DOHH2 (cell line): ENCODE measurements at regions not wholly inside any gene's neighbourhood (a gene's known extent, or its start where the extent isn't known, plus 50 kb on each side); places are given as distances from the start of the nearest gene placed in this dataset.
"Not testable (repeated sequence)": the region's sequence is repeated elsewhere in the genome, so short reads cannot be mapped to it uniquely, and the experiment has no call there.

Source experiments
- H3F3A ChIP-seq: fragments of 200-600 bp; sonication (generic), shearing (Covaris generic); 2 replicates; pipeline ENCODE4 v1.6.0; 2016; ENCODE audit warnings: antibody characterized with exemption, mild to moderate bottlenecking; ENCODE audit not compliant: control insufficient read depth, insufficient read depth
- H3K27ac ChIP-seq: fragments of 200-600 bp; sonication (generic); 2 replicates; pipeline ENCODE4 v1.5.1; 2014; ENCODE audit warnings: low read depth, mild to moderate bottlenecking, low read length, moderate library complexity
- H3K27me3 ChIP-seq: fragments of 200-600 bp; sonication (generic); 2 replicates; pipeline ENCODE4 v1.6.1; 2014; ENCODE audit warnings: mild to moderate bottlenecking, low read length, mixed read lengths; ENCODE audit not compliant: control insufficient read depth
- H3K36me3 ChIP-seq: fragments of 200-600 bp; sonication (generic); 2 replicates; pipeline ENCODE4 v1.6.1; 2014; ENCODE audit warnings: mild to moderate bottlenecking, low read length, moderate library complexity, mixed read lengths; ENCODE audit not compliant: control insufficient read depth
- H3K4me1 ChIP-seq: fragments of 200-600 bp; sonication (generic); 2 replicates; pipeline ENCODE4 v1.6.1; 2014; ENCODE audit warnings: mild to moderate bottlenecking, low read length, mixed read lengths; ENCODE audit not compliant: control insufficient read depth
- H3K4me2 ChIP-seq: fragments of 200-600 bp; sonication (generic); 2 replicates; pipeline ENCODE4 v1.6.0; 2014; ENCODE audit warnings: mild to moderate bottlenecking, low read length, moderate library complexity
- H3K4me3 ChIP-seq: fragments of 200-600 bp; sonication (generic); 2 replicates; pipeline ENCODE4 v1.5.1; 2014; ENCODE audit warnings: mild to moderate bottlenecking, low read length, mixed read lengths
- H3K79me2 ChIP-seq: fragments of 200-600 bp; sonication (generic); 2 replicates; pipeline ENCODE4 v1.6.1; 2014; ENCODE audit warnings: mild to moderate bottlenecking, low read length, mixed read lengths; ENCODE audit not compliant: control insufficient read depth
- H3K9me2 ChIP-seq: fragments of 200-600 bp; sonication (generic); replicated peaks from 2 replicates; pipeline ENCODE4 v1.6.1; 2014; ENCODE audit warnings: mild to moderate bottlenecking, low read length, mixed read lengths; ENCODE audit not compliant: control insufficient read depth
- H3K9me3 ChIP-seq: fragments of 200-600 bp; sonication (generic); 2 replicates; pipeline ENCODE4 v1.6.1; 2014; ENCODE audit warnings: antibody characterized with exemption, low read length, mixed read lengths; ENCODE audit not compliant: control insufficient read depth, insufficient read depth
- H4K20me1 ChIP-seq: fragments of 200-600 bp; sonication (generic); 2 replicates; pipeline ENCODE4 v1.6.0; 2014; ENCODE audit warnings: low read depth, mild to moderate bottlenecking, antibody characterized with exemption, low read length, moderate library complexity; ENCODE audit not compliant: control insufficient read depth, insufficient read depth
- CTCF ChIP-seq: fragments of 200-600 bp; sonication (generic); IDR thresholded peaks from one replicate; pipeline ENCODE4 v1.5.1; 2014; ENCODE audit warnings: antibody characterized with exemption, mild to moderate bottlenecking, low read depth, low read length; ENCODE audit not compliant: poor library complexity, severe bottlenecking
- EZH2phosphoT487 ChIP-seq: fragments of 200-600 bp; sonication (generic); IDR thresholded peaks from 2 replicates; pipeline ENCODE4 v1.6.1; 2017; ENCODE audit warnings: borderline replicate concordance, mild to moderate bottlenecking, antibody characterized with exemption, low read length, moderate library complexity, mixed read lengths

- H3K4me1 ChIP-seq = no peaks in the 10 kb centered on the region
- H3K79me2 ChIP-seq = no peaks in the 10 kb centered on the region
- no peaks in the 10 kb centered on the region for H3K36me3 ChIP-seq
- H3K4me3 ChIP-seq = no peak overlapping the region
- no peaks in the 10 kb centered on the region for H4K20me1 ChIP-seq
- TF ChIP-seq CTCF (no peak), EZH2phosphoT487 (no peak)
- no peaks in the 10 kb centered on the region for H3K9me3 ChIP-seq
- no peaks in the 10 kb centered on the region for H3K9me2 ChIP-seq
- H3K4me2 ChIP-seq = no peak overlapping the region
- no peaks in the 10 kb centered on the region for H3K27me3 ChIP-seq
- no peaks in the 10 kb centered on the region for H3F3A ChIP-seq
- H3K27ac ChIP-seq = no peak overlapping the region
Observed at GRCh38 chr2:143841935-143842334, 678.0 kb downstream of the ZEB2 start.

DNA sequence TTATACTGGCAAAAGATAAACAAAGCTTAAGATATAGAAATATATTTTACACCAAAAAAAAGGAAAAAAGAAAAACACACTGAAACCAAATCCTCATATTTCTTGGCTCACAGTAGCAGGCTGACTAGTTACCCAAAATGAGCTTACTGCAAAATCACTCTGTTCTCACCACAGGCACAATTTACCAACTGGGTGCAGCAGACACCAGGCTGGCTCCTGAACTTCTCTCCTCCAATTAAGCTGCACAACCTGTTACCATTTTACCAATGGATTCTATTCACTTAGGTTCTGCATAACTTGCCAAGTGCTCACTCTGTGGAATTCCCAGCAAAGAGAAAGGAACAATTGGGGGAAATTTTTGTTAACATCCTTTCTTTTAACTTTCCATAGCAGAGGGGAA lies 679.3 kb downstream of the ZEB2 start:
- no peak overlapping the region for H3K4me2 ChIP-seq
- no peak overlapping the region for H3K4me3 ChIP-seq
- no peaks in the 10 kb centered on the region for H4K20me1 ChIP-seq
- no peaks in the 10 kb centered on the region for H3K79me2 ChIP-seq
- no peaks in the 10 kb centered on the region for H3K36me3 ChIP-seq
- H3F3A ChIP-seq = no peaks in the 10 kb centered on the region
- H3K27ac ChIP-seq = no peak overlapping the region
- no peaks in the 10 kb centered on the region for H3K27me3 ChIP-seq
- no peaks in the 10 kb centered on the region for H3K9me3 ChIP-seq
- TF ChIP-seq CTCF (no peak), EZH2phosphoT487 (no peak)
- no peaks in the 10 kb centered on the region for H3K4me1 ChIP-seq
- no peaks in the 10 kb centered on the region for H3K9me2 ChIP-seq

DNA sequence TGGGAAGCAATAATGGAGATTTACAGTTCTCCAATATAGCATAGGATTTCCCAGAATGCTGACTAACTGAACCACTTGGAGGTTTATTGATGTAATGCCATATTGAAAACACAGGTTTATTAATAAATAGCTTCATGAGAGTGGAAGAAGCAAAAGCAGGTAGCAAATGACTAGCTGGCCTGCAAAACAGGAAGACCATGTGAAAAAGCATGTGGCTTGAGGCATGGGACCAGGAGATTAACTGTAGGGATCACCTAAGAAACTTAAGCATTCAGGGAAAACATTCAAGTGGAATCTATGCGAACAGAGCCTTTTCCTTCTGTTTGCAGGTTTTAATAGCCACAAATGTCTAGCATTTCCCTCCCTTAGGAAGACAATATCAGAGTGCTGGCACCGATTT lies 679.7 kb downstream of the ZEB2 start:
- no peaks in the 10 kb centered on the region for H3K36me3 ChIP-seq
- no peaks in the 10 kb centered on the region for H3F3A ChIP-seq
- H3K79me2 ChIP-seq = no peaks in the 10 kb centered on the region
- H3K9me3 ChIP-seq = no peaks in the 10 kb centered on the region
- H3K4me3 ChIP-seq = no peak overlapping the region
- no peaks in the 10 kb centered on the region for H3K9me2 ChIP-seq
- no peak overlapping the region for H3K4me2 ChIP-seq
- H3K4me1 ChIP-seq = no peaks in the 10 kb centered on the region
- no peak for TF ChIP-seq CTCF
- no peak for TF ChIP-seq EZH2phosphoT487
- H3K27ac ChIP-seq = no peak overlapping the region
- no peaks in the 10 kb centered on the region for H4K20me1 ChIP-seq
- no peaks in the 10 kb centered on the region for H3K27me3 ChIP-seq

DNA sequence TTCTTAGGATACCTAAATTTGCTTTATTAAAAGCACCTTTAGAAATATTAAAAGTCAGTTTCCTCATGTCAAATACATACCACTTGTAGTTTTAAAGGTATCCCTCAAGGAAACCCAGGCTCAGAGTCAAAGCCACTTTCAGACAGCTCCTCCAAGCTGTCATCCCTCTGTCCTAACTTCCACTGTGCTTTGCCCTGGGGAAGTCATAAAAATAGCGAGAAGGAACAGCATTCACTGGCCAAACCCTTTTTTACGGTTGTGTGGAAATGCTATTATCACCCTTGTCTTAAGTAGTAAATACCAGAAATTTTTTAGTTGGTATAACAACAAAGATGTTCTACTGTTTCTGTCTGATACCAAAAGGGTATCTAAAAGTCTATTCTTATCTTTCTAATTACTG lies 680.5 kb downstream of the ZEB2 start:
- H3K27me3 ChIP-seq = no peaks in the 10 kb centered on the region
- no peak overlapping the region for H3K27ac ChIP-seq
- no peaks in the 10 kb centered on the region for H3K9me3 ChIP-seq
- TF ChIP-seq CTCF (no peak), EZH2phosphoT487 (no peak)
- no peaks in the 10 kb centered on the region for H4K20me1 ChIP-seq
- H3K79me2 ChIP-seq = no peaks in the 10 kb centered on the region
- no peak overlapping the region for H3K4me2 ChIP-seq
- H3K36me3 ChIP-seq = no peaks in the 10 kb centered on the region
- no peaks in the 10 kb centered on the region for H3K4me1 ChIP-seq
- no peak overlapping the region for H3K4me3 ChIP-seq
- H3F3A ChIP-seq = no peaks in the 10 kb centered on the region
- no peaks in the 10 kb centered on the region for H3K9me2 ChIP-seq

GRCh38 chr2:143837055-143837454 lies 682.9 kb downstream of the ZEB2 start:
- not testable (repeated sequence) for H3K27me3 ChIP-seq, H3F3A ChIP-seq

More at GRCh38 chr2:143837055-143837454, 682.9 kb downstream of the ZEB2 start:
- not testable (repeated sequence) for H4K20me1 ChIP-seq, H3K4me2 ChIP-seq, H3K36me3 ChIP-seq, H3K27ac ChIP-seq, H3K4me3 ChIP-seq, H3K4me1 ChIP-seq, H3K9me2 ChIP-seq, H3K79me2 ChIP-seq, H3K9me3 ChIP-seq
